Stimulated activated CD4-positive, alpha-beta T cell treated with anti-CD3 and anti-CD28 coated beads, Interleukin-15, amount 100 ng/mL, for 1 hour (primary cell): ENCODE measurements at regions not wholly inside any gene's neighbourhood (a gene's known extent, or its start where the extent isn't known, plus 50 kb on each side); places are given as distances from the start of the nearest gene placed in this dataset.
"Not testable (repeated sequence)": the region's sequence is repeated elsewhere in the genome, so short reads cannot be mapped to it uniquely, and the experiment has no call there.

Experiments used
- DNase-seq, 2 donors: peaks; one replicate each; pipeline ENCODE4 v3.0.0-alpha.2; 2020; ENCODE audit warnings: low read depth in 1 of 2, low spot score in 1 of 2

DNA sequence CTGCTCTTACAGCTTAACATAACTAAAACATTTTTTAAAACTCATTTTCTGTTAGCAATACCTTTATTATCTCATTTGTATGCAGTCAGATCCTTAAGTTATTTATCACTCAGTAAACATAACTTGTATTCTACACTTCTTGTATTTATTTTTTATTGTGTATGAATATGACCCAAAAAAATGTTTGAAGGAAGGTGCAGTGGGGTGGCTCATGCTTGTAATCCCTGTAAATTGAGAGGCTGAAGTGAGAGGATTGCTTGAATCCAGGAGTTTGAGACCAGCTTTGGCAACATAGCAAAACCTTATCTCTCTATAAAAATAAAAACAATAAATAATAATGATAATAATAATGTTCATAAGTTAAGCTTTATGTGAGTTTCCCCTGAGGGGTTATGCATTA is 1004.8 kb downstream of the SLITRK5 start:
- no peak for DNase-seq

DNA sequence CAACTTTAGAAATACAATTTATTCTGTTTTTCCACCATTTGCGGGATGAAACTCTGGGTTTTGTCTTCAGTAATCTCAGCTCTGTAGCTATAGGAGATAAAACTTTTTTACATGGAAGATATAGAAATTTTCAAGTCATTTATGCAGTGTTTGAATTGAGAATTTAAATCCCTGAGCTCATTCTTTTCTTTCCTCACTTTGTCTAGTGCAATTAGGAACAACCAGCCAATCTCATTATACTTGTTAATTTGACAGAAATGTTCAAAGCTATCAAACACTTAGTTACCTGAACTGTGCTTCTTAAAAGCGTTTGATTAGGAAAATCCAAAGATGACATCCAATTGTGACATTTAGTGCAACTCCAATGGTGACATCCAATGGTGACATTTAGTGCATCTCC is 1014.3 kb downstream of the SLITRK5 start:
- no peak for DNase-seq

DNA sequence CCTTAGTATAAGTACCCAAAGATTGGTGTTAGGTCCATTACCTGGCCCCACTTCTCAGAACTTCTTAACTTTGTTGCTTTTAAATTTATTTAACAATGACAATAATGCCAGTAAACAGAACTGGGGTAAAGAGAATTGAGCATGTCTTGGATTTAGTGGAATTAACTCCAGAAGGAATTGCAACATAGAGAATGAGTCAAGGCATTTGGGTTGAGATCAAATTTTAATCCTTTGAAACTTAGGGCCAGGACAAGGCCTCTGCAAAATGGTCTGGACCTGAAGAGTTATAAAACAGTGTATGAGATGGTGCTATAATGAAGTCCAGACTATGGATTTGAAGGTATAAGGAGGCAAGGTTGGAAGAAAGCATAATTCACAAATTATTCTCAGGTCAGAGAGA is 1030.4 kb downstream of the SLITRK5 start:
- DNase-seq: no peak

DNA sequence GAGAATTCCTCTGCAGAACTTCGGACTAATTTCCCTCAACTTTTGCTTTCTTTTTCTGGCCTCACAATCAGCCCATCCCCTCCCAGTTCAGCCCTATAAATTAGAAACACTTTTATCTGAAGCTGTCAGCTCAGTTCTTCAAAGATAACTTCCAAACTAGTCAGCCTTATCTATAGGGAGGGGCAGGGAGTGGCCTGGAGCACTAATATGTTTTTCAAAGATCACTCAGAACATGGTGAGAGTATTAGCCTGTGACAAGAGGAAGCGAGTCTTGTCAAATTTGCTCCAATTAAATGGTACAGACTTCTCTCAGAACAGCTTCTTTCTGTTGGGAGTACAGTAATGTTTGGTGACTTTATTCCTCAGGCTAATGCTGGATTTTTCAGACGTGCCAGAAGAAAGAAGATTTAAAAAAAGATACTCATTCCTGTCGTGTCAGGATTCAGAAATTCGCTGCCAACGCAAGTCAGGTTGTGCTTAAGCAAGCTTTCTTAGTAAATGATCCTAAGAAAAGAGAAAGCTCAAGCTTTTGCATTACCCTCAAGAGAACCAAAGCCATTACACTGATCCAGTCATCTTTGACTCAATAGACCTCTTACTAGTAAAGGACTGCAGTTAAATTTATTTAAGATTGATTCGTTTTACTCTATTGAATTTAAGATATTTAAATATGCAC is 1033.6 kb downstream of the SLITRK5 start:
- no peak for DNase-seq

DNA sequence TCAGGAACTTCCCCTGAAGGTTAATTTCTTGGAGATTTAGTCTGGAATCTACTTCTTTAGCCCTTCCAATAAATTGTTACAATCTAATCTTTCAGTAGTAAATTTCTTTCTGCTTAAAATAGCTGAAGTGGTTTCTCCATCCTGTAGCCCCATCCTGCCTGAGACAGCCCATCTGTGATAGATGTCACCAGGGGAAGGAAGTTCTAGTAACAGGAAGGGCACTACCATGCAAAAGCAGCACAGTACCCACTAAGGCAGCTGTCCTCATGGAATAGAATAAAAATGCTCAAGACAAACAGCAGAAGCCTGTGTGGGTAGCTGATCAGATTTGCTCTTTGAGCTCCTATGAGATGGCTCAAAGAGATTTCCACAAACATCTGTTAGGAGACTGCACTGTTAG is 1036.5 kb downstream of the SLITRK5 start:
- no peak for DNase-seq

DNA sequence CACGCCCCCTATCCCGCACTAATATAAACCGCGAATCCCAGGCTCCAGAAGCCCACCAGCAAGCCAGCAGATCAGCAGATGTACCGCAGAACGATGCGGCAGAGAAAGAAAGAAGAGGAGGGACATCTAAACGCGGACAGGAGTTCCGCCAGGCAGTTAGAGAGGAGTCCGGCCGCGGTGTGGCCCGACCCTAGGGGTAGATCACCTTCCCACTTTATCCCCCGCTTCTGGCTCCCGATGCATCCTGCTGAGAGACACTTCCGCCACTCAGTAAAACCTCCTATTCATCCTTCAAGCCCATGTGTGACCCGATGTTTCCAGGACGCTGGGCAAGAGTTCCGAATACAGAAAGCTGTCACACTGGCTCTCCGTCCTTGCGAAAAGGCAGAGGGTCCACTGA is 1046.8 kb downstream of the SLITRK5 start:
- DNase-seq: no peak

DNA sequence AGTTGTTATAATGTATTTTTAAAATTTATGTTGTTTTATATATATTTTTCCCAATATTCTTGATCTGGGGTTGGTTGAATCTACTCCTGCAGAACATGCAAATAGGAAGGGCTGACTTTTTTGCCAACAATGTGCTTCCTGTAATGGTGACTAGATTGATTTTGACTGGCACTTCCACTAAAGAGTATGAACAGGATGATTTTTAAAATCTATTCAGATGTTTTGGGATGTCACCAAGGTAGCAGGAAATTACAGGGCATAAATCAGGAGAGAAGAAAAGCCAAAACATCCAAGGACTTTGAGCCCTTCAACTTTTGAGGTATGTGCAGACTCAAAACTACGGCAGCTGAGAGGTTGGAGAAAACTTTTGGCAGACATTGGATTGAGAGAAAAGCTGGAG is 1047.6 kb downstream of the SLITRK5 start:
- DNase-seq: no peak

DNA sequence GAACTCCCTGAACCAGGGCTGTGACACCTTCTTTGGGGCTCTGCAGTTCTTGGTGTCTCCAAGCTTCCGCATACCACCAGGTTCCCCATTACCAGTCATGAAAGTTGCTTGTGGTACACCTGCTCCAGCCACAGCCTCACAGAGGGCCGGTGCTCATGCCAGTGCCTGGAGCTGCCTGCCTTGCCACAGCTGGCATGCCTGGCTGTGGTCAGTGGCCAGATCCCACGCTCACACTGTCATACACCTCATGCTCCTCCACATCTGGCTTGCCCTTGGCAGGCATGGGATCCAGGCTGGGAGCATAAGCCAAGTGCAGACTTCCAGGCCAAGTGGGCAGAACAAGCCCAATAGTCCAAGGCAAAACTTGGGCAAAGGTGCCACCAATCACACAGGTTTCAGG is 1054.9 kb downstream of the SLITRK5 start:
- DNase-seq: no peak

DNA sequence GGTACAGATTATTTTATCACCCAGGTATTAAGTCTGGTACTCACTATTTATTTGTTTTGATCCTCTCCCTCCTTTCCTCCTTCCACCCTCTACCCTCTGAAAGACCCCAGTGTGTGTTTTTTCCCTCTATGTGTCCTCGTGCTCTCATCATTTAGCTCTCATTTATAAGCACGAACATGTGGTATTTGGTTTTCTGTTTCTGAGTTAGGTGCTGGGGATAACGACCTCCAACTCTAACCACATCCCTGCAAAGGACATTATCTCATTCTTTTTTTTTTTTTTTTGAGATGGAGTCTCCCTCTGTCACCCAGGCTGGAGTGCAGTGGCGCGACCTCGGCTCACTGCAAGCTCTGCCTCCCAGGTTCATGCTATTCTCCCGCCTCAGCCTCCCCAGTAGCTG is 1056.1 kb downstream of the SLITRK5 start:
- not testable (repeated sequence) for DNase-seq

DNA sequence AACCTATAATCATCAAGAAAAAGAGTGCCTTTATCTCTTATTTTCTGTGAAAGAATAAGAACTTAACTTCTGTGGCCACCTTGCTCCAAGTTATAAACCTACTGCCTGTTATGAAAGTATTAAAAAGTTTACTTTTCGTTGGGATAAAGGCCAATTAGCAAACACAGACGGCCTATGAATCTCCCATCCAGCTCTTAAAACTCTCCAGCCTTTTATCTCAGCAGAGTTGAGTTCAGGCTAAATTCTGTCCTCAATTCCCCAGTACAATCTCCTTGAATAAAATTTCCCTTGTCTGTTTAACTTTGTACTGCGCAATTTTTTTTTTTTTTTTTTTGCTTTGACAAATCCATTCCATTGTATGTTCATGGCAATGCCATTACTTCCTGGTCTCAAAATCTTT is 1058.4 kb downstream of the SLITRK5 start:
- DNase-seq: no peak

DNA sequence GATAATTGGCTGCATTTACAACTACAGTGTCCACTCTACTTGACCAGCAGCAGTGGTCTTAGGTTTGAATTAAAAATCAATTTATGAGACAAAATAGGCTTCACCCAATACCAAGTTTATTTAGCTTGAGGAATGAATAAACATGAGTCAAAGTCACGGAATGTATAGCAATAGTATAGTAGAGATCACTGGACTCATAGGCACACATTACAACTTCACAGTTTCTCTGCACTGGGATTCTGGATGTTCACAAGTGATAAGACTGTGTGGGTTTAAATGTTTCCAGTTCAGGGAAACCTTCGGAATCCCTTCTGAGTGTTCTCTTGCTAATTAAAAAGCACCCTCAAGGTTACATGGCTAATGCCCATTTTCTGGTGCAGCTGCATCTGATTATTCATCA is 1064.9 kb downstream of the SLITRK5 start:
- no peak for DNase-seq

DNA sequence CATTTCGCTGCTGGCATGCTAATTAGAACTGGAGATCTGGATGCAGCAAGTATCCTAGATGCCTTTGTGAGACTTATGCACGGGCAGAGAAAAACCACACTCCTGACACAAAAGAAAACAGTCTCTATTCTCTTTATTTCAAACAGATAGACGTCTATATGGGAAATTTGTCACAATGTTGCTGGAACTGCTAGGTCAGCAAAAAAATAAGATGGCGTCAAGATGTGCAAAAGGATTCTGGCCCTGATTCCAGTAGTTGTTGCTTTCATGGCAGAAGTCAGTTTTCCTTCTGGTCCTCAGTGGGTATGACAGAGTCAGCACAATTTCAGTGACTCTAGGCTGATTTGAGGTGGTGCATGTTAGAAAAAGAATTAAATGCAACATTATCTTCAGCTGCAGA is 1068.0 kb downstream of the SLITRK5 start:
- DNase-seq: no peak

DNA sequence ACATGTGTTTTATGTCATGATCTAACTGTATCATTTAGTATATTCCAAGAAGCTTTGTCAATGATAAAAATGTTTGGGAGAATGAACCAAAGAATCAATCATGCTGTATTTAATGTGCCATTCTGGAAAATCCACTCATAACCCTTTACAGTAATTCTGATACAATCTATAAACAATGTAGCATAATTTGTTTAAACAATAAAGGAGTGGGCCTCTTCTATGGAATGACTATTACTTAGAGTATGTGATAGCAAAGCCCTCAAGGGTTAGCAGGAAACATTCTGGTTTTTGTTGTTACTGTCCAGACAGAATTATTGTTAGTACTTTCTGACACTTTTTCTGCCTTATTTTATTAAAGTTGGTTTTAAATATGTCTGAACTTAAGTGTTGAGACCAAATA is 1073.1 kb downstream of the SLITRK5 start:
- no peak for DNase-seq

DNA sequence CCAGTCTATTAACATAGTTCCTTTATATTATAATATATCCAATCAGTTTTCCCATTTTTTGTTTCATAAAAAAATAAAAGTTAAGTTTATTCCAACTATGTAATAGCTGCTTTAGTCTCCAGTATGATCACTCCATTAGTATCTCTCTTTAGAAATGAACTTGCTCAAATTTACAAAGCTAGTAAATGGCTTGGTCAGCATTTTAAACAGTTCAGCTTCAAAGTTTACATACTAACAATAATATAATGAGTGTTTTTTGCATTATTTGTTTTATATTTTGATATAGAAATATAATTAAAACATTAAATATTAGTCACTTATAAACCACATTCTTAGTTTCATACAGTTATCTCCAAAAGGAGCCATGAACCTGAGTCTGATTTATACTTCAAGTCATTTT is 1073.8 kb downstream of the SLITRK5 start:
- no peak for DNase-seq

DNA sequence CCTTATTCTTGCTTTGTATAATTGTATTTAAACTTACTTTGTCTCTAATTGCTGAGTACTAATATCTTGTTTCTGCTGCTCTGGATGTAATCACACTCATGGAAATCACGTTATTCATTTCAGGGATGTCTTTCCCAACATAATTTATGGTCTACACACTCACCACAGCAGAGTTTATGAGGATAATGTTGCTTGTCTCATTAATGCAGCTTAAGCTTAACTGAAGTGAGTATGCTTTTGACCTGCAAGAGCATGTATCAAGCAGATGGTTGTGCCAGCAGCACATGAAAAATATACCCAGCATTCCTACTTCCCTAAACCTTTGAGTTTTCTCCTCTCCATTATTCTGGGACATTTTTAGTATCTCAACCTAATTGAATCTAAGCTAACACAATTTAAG is 1080.9 kb downstream of the SLITRK5 start:
- no peak for DNase-seq

DNA sequence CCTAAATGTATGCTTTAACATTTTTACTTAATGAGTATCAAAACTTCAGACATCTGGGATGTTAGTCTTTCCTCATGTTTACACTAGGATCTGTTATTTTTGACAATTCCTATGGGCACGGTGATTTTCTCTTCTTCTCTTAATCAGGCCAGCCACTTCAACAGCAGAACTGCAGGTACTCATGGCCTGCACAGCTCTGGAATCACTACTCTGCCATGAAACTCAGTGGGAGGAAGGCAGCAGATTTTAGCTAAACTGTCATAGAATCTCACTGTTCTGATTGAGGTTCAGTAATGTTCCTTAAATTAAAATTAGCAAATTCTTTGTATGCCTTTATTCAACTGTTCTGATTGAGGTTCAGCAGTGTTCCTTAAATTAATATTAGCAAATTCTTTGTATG is 1083.0 kb downstream of the SLITRK5 start:
- no peak for DNase-seq

DNA sequence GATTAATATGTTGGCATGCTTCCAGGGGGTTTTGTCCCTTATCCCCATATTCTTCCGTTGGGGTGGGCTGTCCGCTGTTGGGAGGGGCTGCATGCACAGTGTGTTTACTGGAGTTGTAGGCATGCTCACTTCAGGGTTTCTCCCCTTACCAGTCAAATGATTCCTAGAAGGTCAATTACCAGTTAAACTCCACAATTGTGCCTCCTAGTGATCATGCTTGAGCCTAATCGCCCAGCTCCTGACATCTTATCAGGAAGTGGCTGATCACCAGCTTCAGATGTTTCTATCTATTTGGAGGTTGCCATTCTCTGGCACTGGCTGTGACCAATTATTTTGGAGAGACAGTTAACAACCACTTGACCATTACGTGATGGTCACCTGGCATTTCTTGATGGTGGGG is 1090.0 kb downstream of the SLITRK5 start:
- no peak for DNase-seq

DNA sequence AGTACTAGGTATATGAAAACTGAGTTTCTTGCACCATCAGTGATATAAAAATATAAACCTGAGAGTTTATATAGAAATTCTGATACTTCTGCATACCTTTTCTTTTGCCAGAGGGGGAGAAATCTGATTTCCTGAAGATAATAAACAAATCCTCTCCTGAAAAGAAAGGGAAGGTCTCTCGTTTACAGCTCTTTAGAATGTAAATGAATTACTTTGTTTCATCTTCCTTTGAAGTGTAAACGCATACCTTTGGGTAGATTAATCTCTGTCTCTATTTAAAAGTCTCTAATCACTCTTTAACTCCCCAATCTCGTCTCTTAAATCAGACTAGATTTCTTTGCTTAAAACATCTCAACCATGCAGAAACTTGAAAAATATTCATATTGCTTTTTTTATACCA is 1092.9 kb downstream of the SLITRK5 start:
- DNase-seq: no peak

DNA sequence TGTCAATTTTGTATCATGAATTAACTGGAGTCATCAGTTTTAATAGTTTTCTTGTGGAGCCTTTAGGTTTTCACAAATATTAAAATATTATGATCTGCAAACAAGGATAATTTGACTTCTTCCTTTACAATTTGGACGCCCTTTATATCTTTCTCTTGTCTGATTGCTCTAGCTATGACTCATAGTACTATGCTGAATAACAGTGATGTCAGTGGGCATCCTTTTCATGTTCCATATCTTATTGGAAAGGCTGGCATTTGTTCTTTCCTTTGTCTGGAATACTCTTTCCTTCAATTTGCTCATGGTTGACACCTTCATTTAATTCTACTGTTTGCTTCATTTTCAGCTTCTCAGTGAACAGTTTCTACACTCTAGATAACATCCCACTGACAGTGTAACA is 1129.3 kb downstream of the SLITRK5 start:
- DNase-seq: no peak

DNA sequence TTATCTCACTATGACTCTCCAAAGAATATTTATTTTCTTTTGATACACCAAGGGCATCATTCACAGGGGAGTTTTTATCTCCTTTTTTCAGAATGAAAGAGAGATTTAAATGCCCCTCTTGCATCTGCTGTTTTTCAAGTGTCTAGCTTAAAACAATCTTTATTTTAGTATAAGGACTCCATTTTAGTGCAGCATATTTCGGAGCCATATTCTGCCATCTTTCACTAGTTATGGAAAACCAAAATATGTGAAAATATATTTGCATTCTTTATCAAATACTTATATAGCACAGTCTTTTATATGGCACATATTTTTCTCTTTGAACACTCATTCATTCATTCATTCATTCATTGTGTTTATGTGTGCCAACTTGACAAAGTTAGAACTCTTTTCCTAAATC is 1130.2 kb downstream of the SLITRK5 start:
- no peak for DNase-seq

DNA sequence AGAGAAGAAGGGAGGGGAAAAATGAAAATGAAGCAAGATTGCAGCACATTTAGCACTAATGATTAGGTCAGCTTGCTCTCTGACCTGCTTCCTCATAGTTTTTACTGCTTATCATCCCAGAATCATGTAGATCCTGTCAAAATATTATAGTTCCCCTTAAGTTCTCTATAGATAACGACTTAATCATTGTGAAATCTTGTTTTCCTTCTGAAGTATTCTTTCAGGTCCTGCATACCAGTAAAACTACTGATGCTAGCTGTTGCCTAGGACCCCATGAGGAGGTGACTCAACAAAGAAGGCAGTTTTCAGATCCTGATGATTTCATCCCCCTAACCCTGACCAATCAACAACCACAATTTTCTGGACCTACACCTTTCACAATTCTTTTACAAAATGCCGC is 1131.7 kb downstream of the SLITRK5 start:
- DNase-seq: no peak

DNA sequence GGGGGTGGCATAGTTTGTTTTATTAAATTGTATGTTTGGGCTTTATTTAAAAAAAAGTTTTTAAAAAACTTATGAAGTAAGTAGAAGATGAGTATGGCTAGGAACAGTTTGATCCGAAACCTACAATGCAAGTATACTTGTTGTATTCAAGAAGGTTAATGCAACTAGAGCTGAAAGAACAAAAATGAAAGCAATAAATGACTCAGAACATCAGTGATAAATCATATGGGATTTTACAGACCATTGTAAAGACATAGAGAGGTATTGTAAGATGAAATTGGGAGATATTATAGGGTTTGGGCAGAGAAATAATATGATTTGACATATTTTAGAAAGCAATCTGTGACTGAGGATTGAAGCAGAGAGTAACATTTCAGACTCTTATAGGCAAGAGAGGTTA is 1135.3 kb downstream of the SLITRK5 start:
- no peak for DNase-seq

DNA sequence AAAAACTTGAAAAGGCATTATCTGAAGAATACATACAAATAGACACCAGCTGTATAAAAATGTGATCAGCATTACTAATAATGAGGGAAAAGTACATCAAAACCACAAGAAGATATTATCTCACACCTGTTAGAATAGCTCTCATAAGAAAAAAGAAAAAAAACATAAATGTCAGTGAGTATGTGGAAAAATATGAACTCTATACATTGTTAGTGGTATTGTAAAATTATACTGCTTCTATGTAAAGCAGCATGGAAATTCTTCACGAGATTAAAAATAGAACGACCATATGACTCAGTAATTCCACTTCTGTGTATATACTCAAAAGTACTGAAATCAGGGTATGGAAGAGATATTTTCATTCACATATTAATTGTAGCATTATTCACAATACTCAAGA is 1146.4 kb downstream of the SLITRK5 start:
- no peak for DNase-seq

DNA sequence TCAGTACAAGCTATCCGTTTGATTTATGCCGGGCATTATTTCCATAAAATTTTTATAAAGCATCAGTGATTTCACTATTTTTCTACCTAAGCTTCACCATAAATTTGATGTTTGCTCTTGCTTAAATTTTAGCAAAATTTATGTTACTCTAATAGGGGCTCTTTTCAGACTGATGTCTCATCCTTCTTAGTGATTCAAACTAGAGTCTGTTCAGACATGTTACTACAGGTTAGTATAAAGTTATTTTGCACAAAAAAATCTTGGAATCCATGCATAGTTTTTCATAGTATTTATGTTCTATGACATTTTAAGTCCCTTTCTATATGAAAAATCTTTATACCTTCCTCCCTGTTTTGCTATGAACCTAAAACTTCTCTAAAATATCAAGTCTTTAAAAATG is 1151.9 kb downstream of the SLITRK5 start:
- DNase-seq: no peak
